ENCODE measurements at regions not wholly inside any gene's neighbourhood (a gene's known extent, or its start where the extent isn't known, plus 50 kb on each side); places are given as distances from the start of the nearest gene placed in this dataset.

- TF ChIP-seq ZNF561 (CRISPR knock-in tag; conservative IDR thresholded peaks at IDR 0.05) (no peak), ZMIZ1 (IDR thresholded peaks at IDR 0.05; ENCODE audit: low read depth in 2 of 2, low read length in 2 of 2) (peak in 1 of 2 experiments; percentile 77; a peak in 2 of 4 replicates), ZNF384 (IDR thresholded peaks at IDR 0.05; ENCODE audit: low read depth, low read length) (no peak), CEBPG (CRISPR knock-in tag; IDR thresholded peaks at IDR 0.05) (peak; percentile 51; the same call in 1 of the 2 replicates), CEBPG (tag; conservative IDR thresholded peaks at IDR 0.05 in 1 of 2, IDR thresholded peaks at IDR 0.05 in 1 of 2) (peak; percentile 93 to 97), ARID3A (IDR thresholded peaks at IDR 0.05; ENCODE audit: borderline replicate concordance, low read depth, low read length) (peak; percentile 82; the same call in 1 of the 2 replicates), ZSCAN32 (CRISPR knock-in tag; IDR thresholded peaks at IDR 0.05) (no peak), HMG20B (CRISPR knock-in tag; IDR thresholded peaks at IDR 0.05) (no peak), SPI1 (IDR thresholded peaks at IDR 0.05; ENCODE audit: borderline replicate concordance, low read depth, low read length) (no peak), CSDE1 (IDR thresholded peaks at IDR 0.05) (no peak), XRCC5 (IDR thresholded peaks at IDR 0.05; ENCODE audit: low read depth, low read length) (no peak), CHD4 (IDR thresholded peaks at IDR 0.05; ENCODE audit: insufficient read depth, insufficient replicate concordance, low read depth, low read length, poor library complexity, severe bottlenecking) (no peak), ZBTB5 (IDR thresholded peaks at IDR 0.05) (no peak), ZKSCAN8 (CRISPR knock-in tag; IDR thresholded peaks at IDR 0.05) (0 out of 2 replicates have a peak, but pooled peaks have one; percentile 32), SMARCA5 (IDR thresholded peaks at IDR 0.05) (no peak), ZBTB49 (CRISPR knock-in tag; IDR thresholded peaks at IDR 0.05; ENCODE audit: borderline replicate concordance) (no peak), SP2 (IDR thresholded peaks at IDR 0.05; ENCODE audit: extremely low read depth, low read depth, low read length, poor library complexity, severe bottlenecking) (no peak), RFX1 (IDR thresholded peaks at IDR 0.05) (no peak)
Observed at GRCh38 chr5:56763711-56764466, 51.5 kb upstream of the MAP3K1 start (continued).

All from K562 (cell line).